Choroid plexus epithelial cell (primary cell): ENCODE measurements at regions not wholly inside any gene's neighbourhood (a gene's known extent, or its start where the extent isn't known, plus 50 kb on each side); places are given as distances from the start of the nearest gene placed in this dataset.

Experiments used
- DNase-seq: peaks from one replicate; pipeline ENCODE4 v3.0.0-alpha.2; 2010; ENCODE audit warnings: low read depth
- H3K4me3 ChIP-seq: 2 replicates; pipeline ENCODE4 v1.5.1; 2011; ENCODE audit warnings: low read depth, mild to moderate bottlenecking, control low read depth, low read length, moderate library complexity
- CTCF ChIP-seq: conservative IDR thresholded peaks from 2 replicates; pipeline ENCODE4 v1.5.1; 2011; ENCODE audit warnings: low read depth, mild to moderate bottlenecking, control low read depth, inconsistent platforms, low read length, moderate library complexity

- no peak for DNase-seq
- H3K4me3 ChIP-seq, result no peak overlapping the region
- no peak for TF ChIP-seq CTCF
Measured at GRCh38 chr6:153214436-153214835, 83.4 kb upstream of the RGS17 start.

GRCh38 chr6:153210083-153210482, 79.0 kb upstream of the RGS17 start:
- no peak for TF ChIP-seq CTCF
- no peak overlapping the region for H3K4me3 ChIP-seq
- peak; percentile 79 for DNase-seq

- no peak for TF ChIP-seq CTCF
Measured at GRCh38 chr6:153208706-153209105, 77.6 kb upstream of the RGS17 start.

GRCh38 chr6:153207617-153208016, 76.5 kb upstream of the RGS17 start:
- no peak overlapping the region for H3K4me3 ChIP-seq
- no peak for TF ChIP-seq CTCF
- DNase-seq, result no peak

More at GRCh38 chr6:153208706-153209105, 77.6 kb upstream of the RGS17 start:
- H3K4me3 ChIP-seq, result no peak overlapping the region
- DNase-seq, result no peak

- TF ChIP-seq CTCF, result no peak
- no peak for DNase-seq
- H3K4me3 ChIP-seq, result no peak overlapping the region
Measured at GRCh38 chr6:153207006-153207405, 75.9 kb upstream of the RGS17 start.

GRCh38 chr6:153192943-153193885, 62.1 kb upstream of the RGS17 start:
- no peak for DNase-seq
- no peak overlapping the region for H3K4me3 ChIP-seq
- TF ChIP-seq CTCF, result no peak

- no peak overlapping the region for H3K4me3 ChIP-seq
- TF ChIP-seq CTCF, result no peak
Measured at GRCh38 chr6:153183925-153184324, 52.8 kb upstream of the RGS17 start.

More at GRCh38 chr6:153183925-153184324, 52.8 kb upstream of the RGS17 start:
- DNase-seq, result no peak
